Stimulated activated CD4-positive, alpha-beta T cell treated with anti-CD3 and anti-CD28 coated beads, Interleukin-4, amount 100 ng/mL, for 48 hours (primary cell): ENCODE measurements at regions not wholly inside any gene's neighbourhood (a gene's known extent, or its start where the extent isn't known, plus 50 kb on each side); places are given as distances from the start of the nearest gene placed in this dataset.

ENCODE experiments used
- DNase-seq, 2 donors: peaks; one replicate each; pipeline ENCODE4 v3.0.0-alpha.2; 2020; ENCODE audit warnings: low read depth in 2 of 2

GRCh38 chr7:142371586-142372377 lies 113.9 kb upstream of the PRSS58 start:
- DNase-seq = no peak

GRCh38 chr7:142365410-142365842 lies 107.6 kb upstream of the PRSS58 start:
- DNase-seq = no peak

GRCh38 chr7:142364551-142364950 lies 106.7 kb upstream of the PRSS58 start:
- no peak for DNase-seq

DNA sequence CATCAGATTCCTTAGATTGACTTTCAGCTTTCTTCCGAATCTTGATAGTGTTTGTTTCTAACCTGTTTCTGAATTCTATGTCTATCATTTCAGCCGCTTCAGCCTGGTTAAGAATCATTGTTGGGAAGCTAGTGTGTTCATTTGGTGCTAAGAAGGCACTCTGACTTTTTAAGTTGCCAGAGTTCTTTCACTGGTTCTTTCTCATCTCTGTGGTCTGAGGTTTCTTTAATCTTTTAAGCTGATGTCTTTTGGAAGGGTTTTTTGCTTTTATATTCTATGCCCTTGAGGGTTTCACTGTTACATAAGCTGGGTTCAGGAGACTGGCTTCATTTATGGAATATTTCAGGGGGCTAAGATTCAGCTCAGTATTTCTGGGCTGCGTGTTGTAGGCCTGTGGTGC lies 104.5 kb upstream of the PRSS58 start:
- no peak for DNase-seq

GRCh38 chr7:142359694-142360279 lies 101.9 kb upstream of the PRSS58 start:
- DNase-seq = no peak

DNA sequence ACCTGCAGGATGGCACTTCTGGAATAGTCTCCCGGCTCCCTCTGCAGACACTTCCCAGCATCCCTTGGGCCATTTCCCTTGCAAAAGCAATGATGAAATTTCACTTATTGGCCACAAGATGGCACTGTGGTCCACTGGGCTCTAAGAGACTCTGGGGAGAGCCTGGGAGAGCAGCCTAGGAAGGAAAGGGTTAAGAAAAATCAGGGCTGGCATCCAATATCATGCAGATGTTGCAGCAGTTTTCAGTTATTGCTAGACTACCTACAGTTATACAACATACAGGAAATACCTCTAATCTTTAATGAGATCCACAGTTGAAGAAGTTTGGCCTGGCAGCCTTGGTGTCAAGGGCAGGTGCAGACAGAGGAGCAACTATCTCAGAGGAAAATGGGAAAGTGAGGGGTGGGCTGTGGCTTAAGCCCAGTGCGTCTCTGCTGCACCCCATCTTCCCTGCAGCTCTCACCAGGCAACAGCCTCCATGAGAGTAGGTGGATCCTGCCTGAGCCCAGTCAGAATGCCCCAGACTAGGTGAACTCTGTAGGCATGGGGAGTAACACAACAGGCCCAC lies 100.2 kb upstream of the PRSS58 start:
- no peak for DNase-seq

DNA sequence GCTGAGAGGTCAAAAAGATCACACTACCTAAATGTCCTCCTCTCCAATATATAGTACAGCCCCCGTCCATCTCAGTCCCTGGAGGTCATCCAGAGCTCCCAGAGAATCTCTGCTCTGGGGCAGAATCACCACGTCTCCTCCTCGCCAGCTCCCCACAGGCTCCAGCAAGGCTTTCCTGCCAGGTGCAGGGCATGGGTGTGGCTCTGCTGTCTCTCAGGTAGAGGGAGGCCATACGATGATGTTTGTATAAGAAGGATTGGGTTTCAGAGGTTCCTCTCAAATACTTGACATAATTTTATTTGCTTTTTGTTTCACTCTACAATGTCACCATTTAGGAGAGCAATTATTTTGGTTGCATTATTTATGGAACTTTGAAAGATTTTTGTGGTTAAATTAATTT lies 98.3 kb upstream of the PRSS58 start:
- no peak for DNase-seq

DNA sequence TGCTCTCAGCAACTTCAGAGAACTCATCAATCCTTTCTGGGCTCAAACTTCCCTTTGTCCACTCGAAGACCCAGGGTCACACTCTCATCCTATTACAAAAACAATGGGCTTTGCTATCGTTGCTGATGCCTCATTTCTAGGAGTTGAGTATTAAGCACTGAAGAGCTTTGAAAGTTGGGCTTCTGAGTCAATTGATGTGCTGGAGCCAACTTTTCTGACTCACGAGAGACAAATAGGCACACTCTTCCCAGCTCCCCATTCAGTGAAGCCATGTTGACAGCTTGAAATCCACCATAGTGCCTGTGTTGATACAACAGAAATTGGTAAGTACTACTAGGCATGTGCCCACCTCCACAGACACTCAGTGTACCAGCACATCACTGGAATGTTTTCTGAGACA lies 97.5 kb upstream of the PRSS58 start:
- no peak for DNase-seq

DNA sequence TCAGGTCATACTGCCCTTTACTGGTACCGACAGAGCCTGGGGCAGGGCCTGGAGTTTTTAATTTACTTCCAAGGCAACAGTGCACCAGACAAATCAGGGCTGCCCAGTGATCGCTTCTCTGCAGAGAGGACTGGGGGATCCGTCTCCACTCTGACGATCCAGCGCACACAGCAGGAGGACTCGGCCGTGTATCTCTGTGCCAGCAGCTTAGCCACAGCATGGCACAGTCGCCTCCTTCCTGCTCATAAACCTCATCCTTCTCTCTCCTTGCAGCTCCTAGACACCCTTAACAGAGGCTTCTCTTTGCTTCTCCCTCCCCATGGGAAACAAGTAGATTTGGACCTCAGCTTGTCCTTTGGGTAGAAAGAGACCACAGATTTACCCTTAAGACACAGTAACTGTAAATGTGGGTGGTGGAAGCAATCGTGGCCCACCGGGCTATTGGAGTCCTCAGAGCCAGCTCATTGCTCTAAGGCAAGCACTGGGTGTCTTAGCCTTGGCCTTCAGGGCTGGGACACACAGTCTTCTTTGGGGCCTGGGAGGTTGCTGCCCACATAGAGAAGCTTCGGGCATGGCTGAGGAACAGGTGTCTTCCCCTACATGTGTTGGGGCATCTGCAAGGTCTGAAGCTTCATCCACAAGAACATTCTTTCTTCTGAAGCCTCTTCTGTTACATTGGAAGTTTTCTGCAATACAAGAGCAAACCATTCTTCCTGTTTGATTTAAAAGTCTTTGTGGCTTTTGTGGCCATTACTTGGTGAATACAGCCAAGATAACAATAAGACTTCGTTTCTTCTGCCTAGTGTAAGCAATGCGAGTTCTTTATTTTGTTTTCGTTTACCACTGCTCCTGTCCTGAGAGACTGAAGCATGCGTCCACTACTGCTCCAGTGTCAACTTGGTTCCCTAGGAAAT lies 95.5 kb upstream of the PRSS58 start:
- no peak for DNase-seq

DNA sequence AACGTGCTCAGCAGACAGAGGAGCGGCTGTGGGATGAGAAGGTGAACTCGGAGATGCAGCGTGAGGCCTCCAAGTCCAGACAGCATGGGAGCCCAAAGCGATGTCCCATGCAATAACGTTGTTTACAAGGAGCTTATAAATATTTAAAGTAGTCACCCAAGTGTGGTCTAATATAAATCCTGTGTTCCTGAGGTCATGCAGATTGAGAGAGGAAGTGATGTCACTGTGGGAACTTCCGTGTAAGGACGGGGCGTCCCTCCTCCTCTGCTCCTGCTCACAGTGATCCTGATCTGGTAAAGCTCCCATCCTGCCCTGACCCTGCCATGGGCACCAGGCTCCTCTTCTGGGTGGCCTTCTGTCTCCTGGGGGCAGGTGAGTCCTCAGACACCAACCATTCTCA lies 94.7 kb upstream of the PRSS58 start:
- DNase-seq = no peak

GRCh38 chr7:142351145-142351544 lies 93.3 kb upstream of the PRSS58 start:
- DNase-seq = no peak

GRCh38 chr7:142349670-142350405 lies 92.0 kb upstream of the PRSS58 start:
- no peak for DNase-seq

- DNase-seq = no peak
Observed at GRCh38 chr7:142348921-142349405, 91.1 kb upstream of the PRSS58 start.

GRCh38 chr7:142348100-142348499 lies 90.2 kb upstream of the PRSS58 start:
- no peak for DNase-seq

GRCh38 chr7:142347091-142347490 lies 89.2 kb upstream of the PRSS58 start:
- DNase-seq = no peak

DNA sequence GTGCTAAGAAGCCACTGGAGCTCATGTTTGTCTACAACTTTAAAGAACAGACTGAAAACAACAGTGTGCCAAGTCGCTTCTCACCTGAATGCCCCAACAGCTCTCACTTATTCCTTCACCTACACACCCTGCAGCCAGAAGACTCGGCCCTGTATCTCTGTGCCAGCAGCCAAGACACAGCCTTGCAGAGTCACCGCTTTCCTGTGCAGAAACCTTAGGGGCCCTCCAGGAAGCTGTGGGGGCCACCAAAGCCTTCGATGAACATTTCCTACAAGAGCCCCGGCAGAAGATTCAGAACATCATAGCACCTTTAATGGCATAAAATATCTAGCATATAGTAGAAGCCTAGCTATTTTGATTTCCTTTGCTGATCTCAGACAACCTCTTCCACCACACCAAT lies 88.0 kb upstream of the PRSS58 start:
- no peak for DNase-seq

DNA sequence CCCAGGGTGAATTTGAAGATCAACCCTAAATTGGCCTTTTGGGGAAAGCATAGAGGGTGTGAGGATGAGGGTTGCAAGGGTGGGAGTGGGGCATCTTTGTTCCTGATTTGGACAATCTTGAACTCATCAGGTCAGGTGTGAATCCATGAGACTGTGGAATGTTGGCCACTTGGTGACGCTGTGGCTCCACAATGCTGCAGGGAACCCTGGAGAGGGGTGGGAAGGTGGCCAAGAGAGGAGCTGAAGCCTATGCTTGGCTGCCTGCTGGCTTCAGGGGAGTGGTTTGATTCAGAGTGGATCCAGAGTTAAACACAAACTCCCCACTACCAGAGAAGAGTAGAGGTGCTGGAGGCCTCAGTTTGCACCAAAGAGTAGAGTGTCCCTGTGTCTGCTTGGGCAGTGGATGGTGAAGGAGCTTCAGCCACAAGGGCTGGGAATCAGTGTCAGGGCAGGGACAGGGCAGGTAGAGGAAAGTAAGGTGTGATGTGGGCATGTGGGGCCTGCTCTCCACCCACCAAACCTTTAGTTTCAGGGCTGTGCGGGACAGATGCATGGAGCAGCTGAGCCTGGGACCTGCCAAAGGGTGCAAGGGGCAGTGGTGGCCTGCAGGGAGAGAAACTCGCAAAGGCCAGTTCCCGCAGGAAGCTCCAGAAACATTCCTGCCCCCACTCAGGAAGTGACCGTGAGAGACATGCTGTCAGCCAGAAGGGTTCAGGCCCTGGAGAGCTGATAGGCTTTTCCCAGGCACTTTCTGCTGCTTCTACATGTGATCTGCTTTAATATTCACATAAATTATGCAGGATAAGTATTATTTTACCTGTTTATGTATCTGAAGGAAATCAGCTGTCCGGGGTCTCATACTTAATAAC lies 81.0 kb upstream of the PRSS58 start:
- no peak for DNase-seq

DNA sequence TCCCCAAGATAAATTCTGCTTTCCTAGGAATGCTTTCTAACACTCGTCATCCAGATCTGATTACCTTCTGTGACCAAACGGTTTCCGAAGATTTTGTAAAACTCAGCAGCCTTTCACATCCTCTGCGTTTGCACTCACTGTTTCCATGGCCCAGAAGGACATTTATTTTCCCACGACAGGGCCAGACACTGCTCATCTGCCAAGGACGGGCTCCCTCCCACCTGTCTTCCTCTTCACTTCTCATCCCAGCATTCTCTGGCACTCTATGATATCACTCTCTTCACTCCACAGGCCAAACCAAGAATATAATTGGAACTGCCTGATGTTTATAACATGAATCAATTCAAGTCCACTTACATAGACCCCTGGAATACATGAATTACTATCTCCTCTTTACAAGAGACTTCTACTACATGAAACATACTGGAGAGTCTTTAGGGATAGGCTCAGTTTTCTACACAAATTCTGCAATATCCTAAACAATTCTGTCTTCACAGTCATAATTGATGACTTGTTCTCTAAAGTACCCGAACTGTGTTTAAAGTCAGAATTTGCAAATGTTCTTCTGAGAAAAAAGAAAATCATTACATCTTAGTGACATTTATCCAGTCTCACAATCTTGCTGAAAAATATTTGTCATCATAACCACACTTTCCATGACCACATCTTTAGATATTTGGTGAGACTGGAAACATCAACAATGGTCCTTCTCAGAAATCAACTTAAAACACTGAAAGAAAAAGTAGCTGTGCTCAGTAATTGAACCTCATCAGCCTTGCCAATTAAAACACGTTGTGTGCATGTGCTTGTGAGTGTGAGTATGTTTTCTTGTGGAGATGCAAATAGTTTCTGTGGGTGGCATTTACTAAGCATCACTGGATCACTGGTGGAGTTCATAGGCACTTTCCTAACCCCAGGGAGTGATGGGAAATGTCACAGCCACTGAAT lies 79.5 kb upstream of the PRSS58 start:
- DNase-seq = no peak

GRCh38 chr7:142334806-142335205 lies 76.9 kb upstream of the PRSS58 start:
- no peak for DNase-seq
